ENCODE measurements at regions not wholly inside any gene's neighbourhood (a gene's known extent, or its start where the extent isn't known, plus 50 kb on each side); places are given as distances from the start of the nearest gene placed in this dataset.

- H3K36me3 Mint-ChIP-seq = no peaks in the 10 kb centered on the region
- H3K9me3 Mint-ChIP-seq = no peaks in the 10 kb centered on the region
- ATAC-seq = no peak
- no peak overlapping the region for H3K4me3 Mint-ChIP-seq
- H3K4me1 Mint-ChIP-seq = no peaks in the 10 kb centered on the region
- no peak overlapping the region for H3K27ac Mint-ChIP-seq
- peaks cover 2% of the 10 kb centered on the region for H3K27me3 Mint-ChIP-seq
Observed at GRCh38 chr2:128775217-128775913, 456.7 kb upstream of the HS6ST1 start.

- Mint-ChIP-seq H3K9me3 (no peaks in the 10 kb centered on the region), H3K4me3 (no peak overlapping the region), H3K4me1 (no peaks in the 10 kb centered on the region), H3K27me3 (peaks cover 4% of the 10 kb centered on the region), H3K36me3 (no peaks in the 10 kb centered on the region), H3K27ac (no peak overlapping the region)
- no peak for ATAC-seq
Observed at GRCh38 chr2:128775914-128776285, 457.2 kb upstream of the HS6ST1 start.

- no peaks in the 10 kb centered on the region for H3K4me1 Mint-ChIP-seq
- no peak overlapping the region for H3K27ac Mint-ChIP-seq
- H3K9me3 Mint-ChIP-seq = no peaks in the 10 kb centered on the region
- H3K27me3 Mint-ChIP-seq = peaks cover 11% of the 10 kb centered on the region
- no peak overlapping the region for H3K4me3 Mint-ChIP-seq
- no peaks in the 10 kb centered on the region for H3K36me3 Mint-ChIP-seq
- ATAC-seq = no peak
Observed at GRCh38 chr2:128776461-128777195, 458.0 kb upstream of the HS6ST1 start.

- Mint-ChIP-seq H3K4me1 (no peaks in the 10 kb centered on the region), H3K27me3 (peaks cover 19% of the 10 kb centered on the region), H3K9me3 (no peaks in the 10 kb centered on the region), H3K36me3 (no peaks in the 10 kb centered on the region), H3K27ac (no peak overlapping the region), H3K4me3 (no peak overlapping the region)
- ATAC-seq = no peak
Observed at GRCh38 chr2:128777196-128778035, 458.7 kb upstream of the HS6ST1 start.

- ATAC-seq = no peak
- Mint-ChIP-seq H3K4me1 (no peaks in the 10 kb centered on the region), H3K27ac (no peak overlapping the region), H3K27me3 (peaks cover 27% of the 10 kb centered on the region), H3K36me3 (no peaks in the 10 kb centered on the region), H3K9me3 (no peaks in the 10 kb centered on the region), H3K4me3 (no peak overlapping the region)
Observed at GRCh38 chr2:128778843-128779242, 460.2 kb upstream of the HS6ST1 start.

- H3K27me3 Mint-ChIP-seq = peaks cover 30% of the 10 kb centered on the region
- H3K9me3 Mint-ChIP-seq = no peaks in the 10 kb centered on the region
- H3K36me3 Mint-ChIP-seq = no peaks in the 10 kb centered on the region
- no peaks in the 10 kb centered on the region for H3K4me1 Mint-ChIP-seq
- no peak overlapping the region for H3K4me3 Mint-ChIP-seq
- H3K27ac Mint-ChIP-seq = no peak overlapping the region
- ATAC-seq = no peak
Observed at GRCh38 chr2:128779301-128780095, 460.8 kb upstream of the HS6ST1 start.

GRCh38 chr2:128780434-128781080 is 461.9 kb upstream of the HS6ST1 start:
- Mint-ChIP-seq H3K27me3 (peaks cover 40% of the 10 kb centered on the region), H3K4me3 (no peak overlapping the region), H3K9me3 (no peaks in the 10 kb centered on the region), H3K27ac (no peak overlapping the region), H3K4me1 (no peaks in the 10 kb centered on the region), H3K36me3 (no peaks in the 10 kb centered on the region)
- ATAC-seq = no peak

GRCh38 chr2:128781166-128781565 is 462.5 kb upstream of the HS6ST1 start:
- Mint-ChIP-seq H3K4me1 (no peaks in the 10 kb centered on the region), H3K27me3 (peaks cover 40% of the 10 kb centered on the region), H3K36me3 (no peaks in the 10 kb centered on the region), H3K4me3 (no peak overlapping the region), H3K9me3 (no peaks in the 10 kb centered on the region), H3K27ac (no peak overlapping the region)
- ATAC-seq = no peak

- Mint-ChIP-seq H3K9me3 (no peaks in the 10 kb centered on the region), H3K27ac (no peak overlapping the region), H3K4me3 (no peak overlapping the region), H3K4me1 (no peaks in the 10 kb centered on the region), H3K27me3 (peaks cover 40% of the 10 kb centered on the region), H3K36me3 (no peaks in the 10 kb centered on the region)
- no peak for ATAC-seq
Observed at GRCh38 chr2:128781585-128782385, 463.1 kb upstream of the HS6ST1 start.

- H3K27ac Mint-ChIP-seq = no peak overlapping the region
- no peaks in the 10 kb centered on the region for H3K4me1 Mint-ChIP-seq
- no peak for ATAC-seq
- H3K27me3 Mint-ChIP-seq = peaks cover 40% of the 10 kb centered on the region
- H3K36me3 Mint-ChIP-seq = no peaks in the 10 kb centered on the region
- no peak overlapping the region for H3K4me3 Mint-ChIP-seq
- no peaks in the 10 kb centered on the region for H3K9me3 Mint-ChIP-seq
Observed at GRCh38 chr2:128782411-128783192, 463.9 kb upstream of the HS6ST1 start.

- Mint-ChIP-seq H3K4me3 (no peak overlapping the region), H3K9me3 (peaks cover 1% of the 10 kb centered on the region), H3K27me3 (peaks cover 40% of the 10 kb centered on the region), H3K27ac (no peak overlapping the region), H3K4me1 (no peaks in the 10 kb centered on the region), H3K36me3 (no peaks in the 10 kb centered on the region)
- ATAC-seq = no peak
Observed at GRCh38 chr2:128783193-128783671, 464.6 kb upstream of the HS6ST1 start.

GRCh38 chr2:128783896-128784295 is 465.2 kb upstream of the HS6ST1 start:
- H3K4me3 Mint-ChIP-seq = no peak overlapping the region
- peaks cover 8% of the 10 kb centered on the region for H3K9me3 Mint-ChIP-seq
- H3K27me3 Mint-ChIP-seq = peaks cover 40% of the 10 kb centered on the region
- H3K27ac Mint-ChIP-seq = no peak overlapping the region
- H3K36me3 Mint-ChIP-seq = no peaks in the 10 kb centered on the region
- H3K4me1 Mint-ChIP-seq = no peaks in the 10 kb centered on the region
- no peak for ATAC-seq

- peaks cover 40% of the 10 kb centered on the region for H3K27me3 Mint-ChIP-seq
- no peaks in the 10 kb centered on the region for H3K36me3 Mint-ChIP-seq
- H3K9me3 Mint-ChIP-seq = peaks cover 8% of the 10 kb centered on the region
- H3K27ac Mint-ChIP-seq = no peak overlapping the region
- no peak overlapping the region for H3K4me3 Mint-ChIP-seq
- no peak for ATAC-seq
- H3K4me1 Mint-ChIP-seq = no peaks in the 10 kb centered on the region
Observed at GRCh38 chr2:128784626-128785306, 466.1 kb upstream of the HS6ST1 start.

Data from stimulated activated memory B cell treated with anti-CD40 and anti-IgM and Interleukin-4, amounts not matched to agents 10 μg/mL and 1 μg/mL and 100 μg/mL, for 72 hours (primary cell).